ENCODE measurements at regions not wholly inside any gene's neighbourhood (a gene's known extent, or its start where the extent isn't known, plus 50 kb on each side); places are given as distances from the start of the nearest gene placed in this dataset.

GRCh38 chr13:33537026-33537425 is 251.5 kb upstream of the STARD13 start:
- no peak for TF ChIP-seq CTCF (IDR thresholded peaks at IDR 0.05)
- no peak for TF ChIP-seq POLR2AphosphoS5 (IDR thresholded peaks at IDR 0.05; ENCODE audit: low read depth, low read length)
- no peak for TF ChIP-seq REST (IDR thresholded peaks at IDR 0.05; ENCODE audit: insufficient read depth in 1 of 2, low read depth in 2 of 2, low read length in 1 of 2)
- TF ChIP-seq SIN3A (IDR thresholded peaks at IDR 0.05; ENCODE audit: borderline replicate concordance, insufficient read depth, low read depth, low read length) = no peak
- no peak for TF ChIP-seq TCF7L2 (IDR thresholded peaks at IDR 0.05; ENCODE audit: low read depth, low read length)

Measured in Panc1 (cell line).